OCI-LY3 (cell line): ENCODE measurements at regions not wholly inside any gene's neighbourhood (a gene's known extent, or its start where the extent isn't known, plus 50 kb on each side); places are given as distances from the start of the nearest gene placed in this dataset.
A peak's percentile ranks its signal among the peaks of the same experiment; 100 is the strongest.

Source experiments
- CTCF ChIP-seq: fragments of 200-600, 300-600 bp; sonication (generic); IDR thresholded peaks from 2 replicates; pipeline ENCODE4 v1.5.1; 2014; ENCODE audit warnings: antibody characterized with exemption, low read length, low read depth
- EZH2phosphoT487 ChIP-seq: fragments of 200-600 bp; shearing (Covaris generic); IDR thresholded peaks from 2 replicates; pipeline ENCODE4 v1.6.1; 2018; ENCODE audit warnings: antibody characterized with exemption, mixed run types, low read depth

- TF ChIP-seq CTCF (peak; percentile 20; the same call in 1 of the 2 replicates), EZH2phosphoT487 (no peak)
These were observed 197.2 kb upstream of the VEPH1 start for GRCh38 chr3:157700405-157700804.
